HG02981 (cell line): ENCODE measurements at regions not wholly inside any gene's neighbourhood (a gene's known extent, or its start where the extent isn't known, plus 50 kb on each side); places are given as distances from the start of the nearest gene placed in this dataset.

Experiments
- ATAC-seq: cut with Tn5 transposase; IDR thresholded peaks from one replicate; pipeline ENCODE4 v1.9.1; 2021; ENCODE audit warnings: mild to moderate bottlenecking, moderate library complexity; ENCODE audit not compliant: unreplicated experiment

- no peak for ATAC-seq
Measured at GRCh38 chr2:54360055-54360792, 95.9 kb upstream of the SPTBN1 start.

- no peak for ATAC-seq
Measured at GRCh38 chr2:54364409-54364808, 91.7 kb upstream of the SPTBN1 start.

- ATAC-seq = no peak
Measured at GRCh38 chr2:54365661-54366060, 90.5 kb upstream of the SPTBN1 start.

- ATAC-seq = no peak
Measured at GRCh38 chr2:54366487-54367280, 89.4 kb upstream of the SPTBN1 start.

- no peak for ATAC-seq
Measured at GRCh38 chr2:54370405-54371104, 85.6 kb upstream of the SPTBN1 start.

- no peak for ATAC-seq
Measured at GRCh38 chr2:54371460-54372065, 84.6 kb upstream of the SPTBN1 start.

- no peak for ATAC-seq
Measured at GRCh38 chr2:54372361-54372760, 83.8 kb upstream of the SPTBN1 start.

GRCh38 chr2:54373855-54374254 is 82.3 kb upstream of the SPTBN1 start:
- ATAC-seq = no peak

GRCh38 chr2:54374591-54375364 is 81.3 kb upstream of the SPTBN1 start:
- ATAC-seq = no peak

- ATAC-seq = no peak
Measured at GRCh38 chr2:54377451-54377850, 78.7 kb upstream of the SPTBN1 start.

GRCh38 chr2:54377901-54378493 is 78.1 kb upstream of the SPTBN1 start:
- no peak for ATAC-seq

- ATAC-seq = no peak
Measured at GRCh38 chr2:54380670-54381069, 75.5 kb upstream of the SPTBN1 start.

GRCh38 chr2:54381293-54381692 is 74.8 kb upstream of the SPTBN1 start:
- ATAC-seq = no peak

GRCh38 chr2:54382601-54383000 is 73.5 kb upstream of the SPTBN1 start:
- no peak for ATAC-seq

- ATAC-seq = no peak
Measured at GRCh38 chr2:54384301-54385203, 71.6 kb upstream of the SPTBN1 start.

- ATAC-seq = no peak
Measured at GRCh38 chr2:54385271-54385670, 70.9 kb upstream of the SPTBN1 start.

GRCh38 chr2:54386585-54386984 is 69.5 kb upstream of the SPTBN1 start:
- ATAC-seq = peak; percentile 37

- peak; percentile 71 for ATAC-seq
Measured at GRCh38 chr2:54387059-54387991, 68.8 kb upstream of the SPTBN1 start.
